GM21825 (cell line): ENCODE measurements at regions not wholly inside any gene's neighbourhood (a gene's known extent, or its start where the extent isn't known, plus 50 kb on each side); places are given as distances from the start of the nearest gene placed in this dataset.

Experiments used
- ATAC-seq: cut with Tn5 transposase; IDR thresholded peaks from one replicate; pipeline ENCODE4 v1.9.1; 2021; ENCODE audit warnings: mild to moderate bottlenecking, moderate library complexity; ENCODE audit not compliant: unreplicated experiment

DNA sequence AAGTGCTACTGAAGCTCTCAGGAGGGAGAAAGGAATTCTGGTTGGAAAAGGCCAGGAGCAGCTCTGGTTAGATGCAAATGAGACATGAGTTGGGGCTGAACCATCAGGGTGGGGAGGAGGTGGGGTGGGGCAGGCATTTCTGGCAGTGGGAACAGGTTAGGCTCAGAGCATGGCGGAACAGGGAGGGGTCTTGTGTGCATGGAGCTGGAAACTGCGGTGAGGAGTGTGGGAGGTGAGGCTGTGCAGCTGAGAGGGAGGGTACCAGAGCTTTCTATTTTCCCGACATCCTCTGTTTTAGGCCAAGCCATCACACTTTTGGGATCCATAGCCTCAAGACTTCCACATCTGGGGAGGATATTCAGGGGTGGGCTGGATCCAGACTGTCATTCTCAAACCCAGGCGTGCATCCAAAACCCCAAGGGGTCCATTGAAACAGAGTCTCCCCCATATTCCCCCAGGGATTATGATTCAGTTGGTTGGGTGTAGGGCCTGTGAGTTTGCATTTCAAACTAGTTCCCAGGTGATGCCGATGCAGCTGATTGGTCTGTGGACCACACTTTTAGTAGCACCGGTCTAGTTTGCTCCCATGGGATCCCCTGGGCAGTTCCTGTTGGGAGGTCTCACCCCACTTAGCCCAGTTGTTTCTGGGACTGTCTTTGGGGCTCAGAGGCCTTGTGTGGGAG, 100.9 kb upstream of the TLE3 start:
- ATAC-seq, result no peak

DNA sequence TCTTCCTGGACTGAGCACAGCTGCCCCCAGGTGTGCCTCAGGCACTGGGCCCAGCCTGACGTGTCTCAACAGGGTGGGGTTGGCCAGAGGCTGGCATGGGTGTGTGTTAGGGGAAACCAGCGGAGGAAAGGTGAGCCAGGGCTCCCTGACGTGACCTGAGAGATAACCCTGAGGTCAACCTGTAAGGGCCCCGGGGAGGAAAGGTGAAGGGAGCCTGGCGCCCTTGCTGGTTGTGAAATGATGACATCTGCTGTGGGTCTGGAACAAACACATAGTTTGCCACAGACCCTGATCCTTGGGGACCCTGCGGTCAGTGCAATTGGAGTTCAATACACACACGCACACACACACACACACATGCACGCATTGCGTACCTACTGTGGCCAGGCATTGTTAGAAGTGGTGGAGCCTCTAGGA, 100.2 kb upstream of the TLE3 start:
- no peak for ATAC-seq

DNA sequence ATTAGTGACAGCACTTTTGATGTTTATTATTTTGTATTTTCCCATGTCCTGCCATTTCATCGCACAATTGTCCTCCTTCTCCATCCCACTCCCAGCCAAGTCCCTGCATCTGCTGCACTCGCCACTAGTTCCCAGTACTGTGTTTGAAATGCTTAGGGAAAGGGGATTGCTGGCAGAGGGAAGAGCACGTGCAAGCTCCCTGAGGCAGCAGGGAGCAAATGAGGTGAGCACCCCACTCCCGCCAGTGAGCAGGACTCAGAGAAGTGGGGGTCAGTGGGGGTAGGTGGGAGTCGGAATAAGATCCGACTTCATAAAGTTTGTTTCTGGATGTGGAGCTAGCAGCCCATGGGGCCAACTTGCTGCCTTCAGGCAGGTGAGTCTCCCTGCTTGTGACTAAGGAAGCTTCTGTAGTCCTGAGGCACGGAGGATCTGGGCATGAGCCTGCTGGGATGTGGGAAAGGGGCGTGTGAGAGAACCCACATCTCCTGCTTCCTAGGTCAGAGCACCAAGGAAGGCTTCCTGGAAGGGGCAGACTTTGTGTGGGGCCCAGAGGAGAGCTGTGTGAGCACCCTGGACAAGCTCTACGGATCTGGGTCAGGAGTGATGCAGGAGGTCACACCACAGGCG, 99.7 kb upstream of the TLE3 start:
- no peak for ATAC-seq

DNA sequence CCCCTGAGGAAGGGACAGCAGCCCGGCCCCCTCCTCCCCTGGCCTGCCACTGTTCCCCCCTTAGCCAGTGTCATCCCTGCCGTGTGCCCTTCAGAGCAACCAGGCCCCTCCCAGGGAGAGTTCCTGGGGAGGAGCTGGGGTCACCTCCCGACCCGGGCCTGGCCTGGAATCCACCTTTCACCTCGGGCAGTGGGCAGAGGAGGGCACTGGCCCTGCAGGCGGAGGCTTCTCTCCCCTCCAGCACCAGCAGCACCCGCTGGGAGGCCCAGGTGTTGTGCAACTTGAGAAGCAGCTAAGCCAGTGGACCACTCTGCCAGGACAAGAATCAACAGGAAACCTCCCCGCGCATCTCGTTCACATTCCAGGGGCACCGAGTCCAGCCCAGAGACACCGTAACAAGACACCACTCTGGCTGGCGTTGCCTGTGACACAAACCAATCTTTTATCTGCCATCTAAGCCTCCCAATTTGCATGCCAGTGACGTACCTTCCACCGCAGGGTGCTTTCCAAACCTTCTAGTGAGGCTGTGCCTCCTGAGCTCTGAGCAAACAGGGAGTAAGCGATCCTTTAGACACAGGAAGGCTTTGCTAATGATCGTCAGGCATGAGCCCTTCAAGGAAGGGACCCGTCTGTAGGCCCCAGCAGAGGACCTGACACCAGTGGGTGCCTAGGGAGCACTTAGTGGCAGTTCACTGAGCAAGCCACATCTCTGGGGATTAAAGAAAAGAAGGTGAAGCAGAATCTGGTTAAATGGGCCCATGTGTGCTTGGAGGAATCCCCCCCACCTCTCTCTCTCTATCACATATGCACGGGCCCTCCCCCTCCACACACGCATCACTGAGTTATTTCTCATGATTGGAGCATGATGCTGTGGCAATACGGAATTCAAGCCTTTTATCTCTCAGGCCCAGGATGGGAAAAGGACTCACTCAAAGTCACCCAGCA, 98.9 kb upstream of the TLE3 start:
- ATAC-seq, result peak; percentile 66

DNA sequence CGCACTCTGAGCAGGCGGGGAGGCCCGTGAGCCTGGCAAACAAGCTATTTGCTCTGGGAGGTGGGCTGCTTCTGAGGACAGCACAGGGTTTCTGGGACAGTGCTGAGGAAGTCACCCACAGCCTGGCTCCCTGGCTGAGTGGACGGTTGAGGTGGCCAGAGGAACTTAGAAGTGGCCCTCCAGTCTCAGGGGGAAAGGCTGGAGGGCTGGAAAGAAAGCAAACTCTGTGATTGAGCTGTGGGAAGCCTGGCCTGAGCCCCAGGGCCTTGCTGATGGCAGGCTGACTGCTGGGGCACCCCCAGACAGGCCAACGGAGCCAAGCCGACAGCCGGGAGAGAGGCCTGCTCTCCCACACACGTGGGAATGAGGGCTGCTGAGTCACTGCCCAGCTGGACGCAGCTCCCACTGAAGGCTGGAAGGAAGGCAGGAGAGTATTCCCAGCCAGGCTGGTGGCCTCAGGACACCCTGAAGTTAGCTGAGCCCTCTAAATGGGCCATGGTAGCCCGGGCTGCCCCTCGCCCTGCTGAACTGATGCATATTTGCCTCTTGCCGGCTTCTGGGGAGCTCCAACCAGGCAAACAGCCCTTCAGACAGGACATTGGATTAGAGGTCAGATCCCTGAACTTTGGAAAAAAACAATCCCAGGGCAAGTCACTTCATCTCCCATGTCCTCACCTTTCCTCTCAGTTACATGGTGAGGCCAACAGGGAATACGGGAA, 98.0 kb upstream of the TLE3 start:
- no peak for ATAC-seq

DNA sequence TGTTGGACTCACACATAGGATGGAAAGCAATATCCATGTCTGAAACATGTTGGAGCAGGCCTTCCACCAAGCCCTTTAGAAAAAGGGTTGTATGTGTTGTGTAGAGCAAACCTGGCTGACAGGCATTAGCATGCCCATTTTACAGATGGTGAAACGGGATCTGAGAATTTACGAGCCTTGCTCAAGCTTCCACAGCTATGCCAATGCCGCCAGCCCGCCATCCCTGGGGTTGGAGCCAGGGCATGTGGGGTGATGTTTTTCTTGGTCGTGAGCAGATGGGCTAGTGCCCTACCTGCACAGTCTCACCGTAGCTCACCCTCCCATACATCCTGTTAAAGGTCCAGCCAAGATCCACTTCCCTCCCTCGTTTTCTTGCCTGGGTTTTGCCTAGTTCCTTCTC, 97.5 kb upstream of the TLE3 start:
- no peak for ATAC-seq

DNA sequence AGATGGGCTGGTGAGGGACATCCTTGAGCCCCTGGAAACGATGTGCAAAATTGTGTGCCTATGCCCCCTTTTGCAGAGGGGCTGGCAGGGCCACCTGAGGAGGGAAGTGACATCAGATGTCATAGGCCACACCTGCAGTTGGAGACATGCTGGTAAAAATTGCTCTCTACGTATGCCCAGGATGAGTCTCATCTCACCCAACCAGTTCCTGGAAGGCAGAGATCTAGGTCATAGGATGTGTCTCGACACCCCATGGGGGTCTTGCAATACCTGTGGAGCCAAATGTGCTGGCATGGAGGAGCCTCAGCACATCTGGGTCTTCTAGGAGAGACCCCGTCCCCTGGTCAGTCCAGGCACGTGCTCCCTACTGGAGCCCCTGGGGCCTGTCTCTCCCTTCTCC, 96.5 kb upstream of the TLE3 start:
- no peak for ATAC-seq

DNA sequence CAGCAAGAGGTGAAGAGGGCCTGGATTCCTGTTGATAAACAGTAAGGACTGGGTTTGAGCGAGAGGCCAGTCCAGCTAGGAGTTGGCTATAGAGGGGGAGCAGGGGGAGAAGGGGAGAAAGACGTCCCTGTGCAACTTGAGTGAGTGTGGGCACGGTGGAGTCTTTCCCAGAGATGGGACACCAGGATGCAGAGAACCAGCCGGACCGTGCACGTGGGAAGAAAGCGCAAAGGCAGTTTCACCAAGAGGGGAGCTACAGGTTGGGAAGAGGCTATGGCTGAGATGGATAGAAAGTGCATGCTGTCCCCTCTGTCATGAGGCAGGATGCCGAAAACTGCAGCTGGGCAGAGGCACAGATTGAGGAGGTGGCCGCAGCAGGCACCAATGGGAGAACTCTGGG, 96.0 kb upstream of the TLE3 start:
- no peak for ATAC-seq

DNA sequence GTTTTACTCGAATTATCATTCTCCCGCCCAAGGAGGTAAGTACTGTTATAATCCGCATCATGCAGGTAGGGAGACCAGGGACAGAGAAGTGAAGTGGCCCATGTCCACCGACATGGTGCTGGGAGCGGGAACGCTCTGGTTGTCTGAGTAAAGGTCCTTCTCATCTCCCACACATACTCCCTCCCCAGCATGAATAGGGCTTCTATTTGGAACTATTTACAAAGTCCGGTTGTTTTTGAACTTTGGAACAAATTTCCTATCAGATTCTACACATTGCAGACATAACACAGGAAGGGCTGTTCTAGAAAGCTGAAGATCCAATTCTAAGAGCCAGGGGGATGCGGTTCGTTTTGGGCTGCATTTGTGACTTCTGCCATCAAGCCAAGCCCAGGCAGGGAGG, 94.8 kb upstream of the TLE3 start:
- no peak for ATAC-seq

DNA sequence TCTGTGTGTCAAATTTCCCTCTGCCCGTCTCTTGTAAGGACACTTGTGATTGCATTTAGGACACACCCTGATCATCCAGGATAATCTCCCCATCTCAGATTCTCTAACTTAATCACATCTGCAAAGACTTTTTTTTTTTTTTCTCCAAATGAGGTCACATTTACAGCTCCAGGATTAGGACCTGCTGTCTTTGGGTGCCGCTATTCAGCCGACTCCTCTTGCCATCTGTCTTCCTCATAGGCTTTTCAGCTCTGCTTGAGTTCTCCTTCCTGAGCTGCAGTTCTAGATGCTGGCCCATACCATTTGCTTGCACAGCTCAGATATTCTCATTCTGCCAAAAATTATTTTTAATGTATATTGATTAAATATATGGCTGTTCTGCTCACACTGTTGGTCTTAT, 94.3 kb upstream of the TLE3 start:
- ATAC-seq, result no peak

DNA sequence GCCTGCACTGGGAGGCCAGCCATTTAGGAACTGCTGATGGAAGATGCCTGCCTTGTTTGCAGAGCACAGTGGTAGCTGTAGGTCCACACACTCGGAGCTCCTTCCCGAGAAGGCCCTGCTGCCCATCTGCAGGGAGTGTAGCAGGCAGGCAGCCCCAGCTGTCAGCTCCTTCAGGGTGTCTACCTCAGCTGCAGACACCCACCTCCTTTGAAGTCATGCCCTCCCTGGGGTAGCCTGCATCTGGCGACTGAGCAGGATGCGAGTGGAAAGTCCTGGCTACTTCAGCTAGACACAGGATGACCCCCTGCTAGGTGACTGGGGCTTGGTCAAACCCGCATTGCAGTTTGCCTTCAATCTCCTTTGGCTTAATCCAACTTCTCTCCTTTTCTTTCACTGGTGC, 93.2 kb upstream of the TLE3 start:
- ATAC-seq, result no peak

DNA sequence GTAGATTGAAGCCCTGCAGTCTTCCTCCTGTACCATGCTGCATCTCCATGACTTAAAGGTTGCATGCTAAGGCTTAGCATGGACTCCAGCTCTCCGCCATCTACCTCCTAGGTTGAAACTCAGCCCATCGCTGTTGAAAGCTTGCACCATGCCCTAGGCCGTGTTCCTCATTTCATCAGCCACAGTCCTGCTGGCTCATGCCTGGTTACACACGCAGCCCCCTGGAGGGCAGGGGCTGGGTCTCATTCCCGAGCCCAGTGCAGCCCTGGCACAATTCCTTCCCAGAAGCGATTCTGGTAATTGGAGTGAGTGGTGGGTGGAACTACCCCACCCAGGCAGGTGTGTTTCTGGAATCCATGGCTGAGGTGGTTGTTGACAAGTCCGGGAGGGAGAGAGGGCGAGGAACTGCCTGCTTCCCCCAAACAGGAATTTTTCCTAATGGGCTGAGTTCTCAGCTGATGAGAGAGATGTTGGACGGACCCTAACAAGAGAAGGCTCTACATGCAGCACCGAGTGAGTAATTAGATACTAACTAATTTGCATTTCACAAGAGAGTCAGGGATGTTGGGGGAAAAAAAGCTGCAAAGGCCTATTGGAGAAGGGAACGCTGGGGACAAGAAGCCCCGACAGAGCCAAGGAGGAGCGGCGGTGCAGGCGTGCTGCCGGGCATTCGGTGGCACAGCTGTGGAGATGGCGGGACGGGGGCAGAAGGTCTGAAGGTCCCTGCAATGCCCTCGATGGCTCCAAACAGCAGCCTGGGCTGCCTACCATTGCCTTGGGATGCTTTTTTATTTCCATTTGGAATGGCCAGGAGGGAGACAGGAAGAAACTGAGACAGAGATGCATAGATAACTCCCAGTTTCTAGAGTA, 92.3 kb upstream of the TLE3 start:
- ATAC-seq, result no peak

DNA sequence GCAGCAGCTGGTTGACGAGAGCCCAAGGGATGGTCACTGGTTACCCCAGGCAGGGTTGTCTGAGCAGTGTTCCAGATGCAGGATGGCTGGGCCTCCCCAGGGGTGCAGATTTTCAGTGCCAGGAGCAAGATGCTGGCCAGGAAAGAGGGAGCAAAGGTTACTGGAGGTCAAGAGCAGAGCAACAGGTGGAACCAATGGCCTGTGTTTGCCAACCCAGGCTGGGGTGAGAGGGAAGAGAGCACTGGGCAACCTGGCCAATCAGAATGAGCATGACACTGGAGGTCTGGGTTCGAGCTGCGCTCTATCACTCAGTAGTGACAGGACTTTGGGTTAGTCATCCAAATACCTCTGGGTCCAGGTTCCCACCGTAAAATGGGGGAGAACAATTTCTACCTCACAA, 90.6 kb upstream of the TLE3 start:
- no peak for ATAC-seq

DNA sequence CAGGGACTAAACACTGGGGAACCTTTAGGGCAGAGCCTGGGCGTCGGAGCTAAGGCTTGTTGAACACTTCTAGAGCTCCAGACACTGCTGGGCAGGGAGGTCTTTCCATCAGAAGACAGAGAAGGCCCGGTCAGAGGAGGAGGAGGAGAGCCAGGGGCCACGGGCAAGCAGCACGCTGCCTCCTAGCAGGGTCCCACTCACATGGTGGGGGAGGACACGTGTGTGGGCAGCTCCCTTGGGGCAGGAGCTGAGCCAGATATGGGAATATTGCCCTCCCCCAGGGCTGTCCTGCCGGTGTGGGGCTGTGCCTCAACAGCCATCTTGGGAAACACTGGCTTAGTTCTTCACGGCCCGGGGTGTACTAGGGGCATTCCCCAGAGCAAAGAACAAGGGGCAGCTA, 89.6 kb upstream of the TLE3 start:
- ATAC-seq, result no peak

DNA sequence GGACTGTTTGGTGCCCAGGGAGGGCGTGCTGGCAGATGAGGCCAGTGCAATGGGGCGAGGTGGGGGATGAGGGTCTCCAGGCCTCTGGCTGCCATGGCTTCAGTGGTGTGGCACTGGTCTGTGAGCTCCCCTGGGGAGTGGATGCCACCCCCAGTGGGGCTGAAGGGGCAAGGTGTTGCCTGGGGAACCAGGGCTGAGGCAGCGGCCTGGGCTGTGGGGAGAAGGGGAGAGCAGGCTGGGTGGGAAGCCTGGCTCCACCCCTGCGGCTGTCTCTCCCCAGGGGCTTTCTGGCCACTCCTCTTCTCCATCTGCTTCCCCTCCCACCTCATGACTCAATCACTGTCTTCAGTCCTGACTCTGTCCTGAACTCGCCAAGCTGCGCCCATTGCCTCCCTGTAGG, 88.4 kb upstream of the TLE3 start:
- ATAC-seq, result no peak

DNA sequence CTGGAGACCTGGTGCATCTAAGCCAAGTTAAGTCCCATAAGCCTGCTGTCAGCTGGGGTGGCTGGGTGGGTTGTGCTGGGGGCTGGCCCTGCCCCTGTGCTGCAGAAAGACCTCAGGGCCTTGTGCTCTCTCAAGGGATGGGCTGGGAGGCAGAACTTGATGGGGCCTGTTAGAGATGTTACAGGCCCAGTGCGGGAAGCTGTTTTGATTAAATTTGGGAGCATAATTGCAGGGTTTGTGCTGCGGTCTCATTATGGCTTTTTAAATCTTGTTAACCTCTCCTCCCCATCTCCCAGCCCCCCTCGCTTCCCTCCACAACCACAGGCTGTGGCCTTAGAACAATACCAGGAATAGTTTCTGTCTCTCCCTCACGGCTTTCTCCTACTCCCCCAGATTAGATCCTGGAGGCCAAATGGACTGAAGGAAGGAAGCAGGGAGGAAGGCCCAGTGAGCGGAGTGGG, 87.6 kb upstream of the TLE3 start:
- ATAC-seq, result no peak

DNA sequence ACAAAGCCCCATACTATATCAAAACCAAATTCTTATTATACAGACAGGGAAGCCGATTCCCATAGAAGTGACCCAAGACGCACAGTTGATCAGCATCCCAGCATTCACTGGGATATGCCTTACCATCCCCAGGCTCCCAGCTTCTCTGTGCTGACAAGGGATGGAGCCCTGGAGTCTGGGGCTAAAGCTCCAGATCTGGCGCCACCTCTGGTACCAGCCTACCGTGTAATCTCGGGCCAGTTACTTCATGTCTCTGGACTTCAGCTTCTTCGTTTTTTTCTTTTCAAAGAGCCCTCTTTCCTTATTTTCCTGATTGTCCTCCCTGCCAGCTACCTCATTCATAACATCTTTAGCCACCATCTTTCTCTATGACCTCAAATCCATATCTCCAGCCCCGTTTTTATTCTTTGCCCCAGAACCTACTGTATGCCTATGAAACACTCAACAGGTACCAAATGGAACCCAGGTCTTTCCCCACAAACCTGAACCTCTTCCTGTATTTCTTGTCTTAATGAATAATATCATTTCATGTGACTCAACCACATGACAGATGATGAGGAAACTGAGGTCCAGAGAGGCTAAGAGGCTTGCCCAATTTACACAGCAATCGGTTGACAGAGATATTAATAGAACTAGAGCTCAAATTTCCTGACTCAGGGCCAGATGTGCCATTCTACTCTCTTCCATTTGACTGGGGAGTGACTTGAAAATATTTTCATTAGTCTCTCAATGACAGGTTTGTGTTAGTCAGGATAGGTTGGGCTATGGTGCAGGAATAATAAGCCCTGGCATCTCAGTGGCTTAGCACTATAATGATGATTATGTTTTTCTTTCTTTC, 85.4 kb upstream of the TLE3 start:
- no peak for ATAC-seq

DNA sequence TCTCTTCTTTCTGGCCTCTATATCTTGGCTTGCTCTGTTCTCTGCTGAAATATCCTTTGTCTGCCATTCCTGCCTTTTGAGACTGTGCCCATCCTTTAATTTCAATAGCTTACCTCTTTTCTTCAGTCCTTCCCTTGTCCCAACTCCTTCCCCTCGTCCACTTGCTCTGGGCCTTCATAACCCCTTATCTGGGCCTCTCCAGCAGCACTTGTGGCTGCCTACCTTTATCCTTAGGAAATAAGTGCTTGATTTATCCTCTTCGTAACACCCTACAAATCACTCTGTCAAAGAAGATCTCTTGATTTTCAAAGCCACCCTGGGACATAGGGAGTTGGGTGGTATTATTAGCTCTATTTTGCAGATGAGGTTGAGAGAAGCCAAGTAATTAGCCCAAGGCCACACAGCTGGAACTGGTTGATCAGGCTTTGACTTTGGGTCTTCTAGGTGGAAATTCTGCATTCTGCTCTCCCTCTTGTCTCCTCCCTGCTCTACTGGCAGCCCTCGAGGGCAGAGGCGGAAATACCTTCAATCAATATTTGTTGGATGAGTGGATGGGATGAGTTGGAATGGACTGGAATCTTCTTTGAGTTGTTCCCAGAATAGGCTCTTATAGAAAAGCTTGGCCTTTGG, 84.0 kb upstream of the TLE3 start:
- ATAC-seq, result no peak
